HEK293T (cell line): ENCODE measurements at regions not wholly inside any gene's neighbourhood (a gene's known extent, or its start where the extent isn't known, plus 50 kb on each side); places are given as distances from the start of the nearest gene placed in this dataset.

Experiments used
- BHLHE40 ChIP-seq: fragments of 450-650 bp; IDR thresholded peaks from 2 replicates; pipeline ENCODE4 v1.6.1; 2016; ENCODE audit warnings: mild to moderate bottlenecking, moderate library complexity, borderline replicate concordance
- CTBP1 ChIP-seq: fragments of 450-650 bp; IDR thresholded peaks from 2 replicates; pipeline ENCODE4 v1.6.1; 2016; ENCODE audit warnings: borderline replicate concordance
- ELF4 ChIP-seq: fragments of 450-650 bp; IDR thresholded peaks from 2 replicates; pipeline ENCODE4 v1.6.1; 2017; ENCODE audit warnings: antibody characterized with exemption
- FOXK2 ChIP-seq: fragments of 450-650 bp; IDR thresholded peaks from 2 replicates; pipeline ENCODE4 v1.6.1; 2016; ENCODE audit warnings: mild to moderate bottlenecking
- FOXM1 ChIP-seq: fragments of 450-650 bp; IDR thresholded peaks from 2 replicates; pipeline ENCODE4 v1.6.1; 2017; ENCODE audit warnings: mild to moderate bottlenecking, borderline replicate concordance
- NFRKB ChIP-seq: fragments of 450-650 bp; IDR thresholded peaks from 2 replicates; pipeline ENCODE4 v1.6.1; 2016; ENCODE audit warnings: mild to moderate bottlenecking, moderate library complexity
- SP1 ChIP-seq: fragments of 450-650 bp; IDR thresholded peaks from 2 replicates; pipeline ENCODE4 v1.6.1; 2017
- SUZ12 ChIP-seq: fragments of 450-650 bp; IDR thresholded peaks from 2 replicates; pipeline ENCODE4 v1.6.1; 2016; ENCODE audit warnings: mild to moderate bottlenecking
- TARDBP ChIP-seq: fragments of 450-650 bp; IDR thresholded peaks from 2 replicates; pipeline ENCODE4 v1.6.1; 2016
- ZNF384 ChIP-seq: fragments of 450-650 bp; IDR thresholded peaks from 2 replicates; pipeline ENCODE4 v1.6.1; 2016

DNA sequence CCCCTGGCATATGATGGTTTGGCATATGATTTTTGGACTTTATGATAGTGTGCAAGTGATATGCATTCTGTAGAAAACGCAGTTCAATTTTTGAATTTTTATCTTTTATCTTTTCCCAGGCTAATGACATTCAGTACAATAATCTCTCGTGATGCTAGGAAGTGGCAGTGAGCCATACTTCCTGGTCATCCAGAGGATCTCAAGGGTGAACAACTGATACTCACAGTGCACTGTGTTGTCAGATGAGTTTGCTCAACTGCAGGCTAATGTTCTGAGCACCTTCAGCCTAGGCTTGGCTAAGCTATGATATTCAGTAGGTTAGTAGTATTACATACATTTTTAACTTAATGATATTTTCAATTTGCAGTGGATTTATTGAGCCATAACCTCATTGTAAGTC lies 405.3 kb downstream of the PCDH7 start:
- TF ChIP-seq TARDBP, result no peak
- no peak for TF ChIP-seq ELF4
- no peak for TF ChIP-seq ZNF384
- no peak for TF ChIP-seq BHLHE40
- TF ChIP-seq FOXK2, result no peak
- no peak for TF ChIP-seq CTBP1
- TF ChIP-seq SP1, result no peak
- no peak for TF ChIP-seq FOXM1
- TF ChIP-seq NFRKB, result no peak
- no peak for TF ChIP-seq SUZ12
